HCT116 (cell line): ENCODE measurements at regions not wholly inside any gene's neighbourhood (a gene's known extent, or its start where the extent isn't known, plus 50 kb on each side); places are given as distances from the start of the nearest gene placed in this dataset.

Source experiments
- CEBPB ChIP-seq: IDR thresholded peaks from 2 replicates; pipeline ENCODE4 v1.6.1; 2012; ENCODE audit warnings: low read depth
- EZH2 ChIP-seq: fragments of 200-600 bp; sonication (generic); IDR thresholded peaks from 2 replicates; pipeline ENCODE4 v1.6.1; 2017; ENCODE audit warnings: antibody characterized with exemption, mixed run types
- MAX ChIP-seq: IDR thresholded peaks from 2 replicates; pipeline ENCODE4 v1.6.1; 2012
- POLR2A ChIP-seq: IDR thresholded peaks from 2 replicates; pipeline ENCODE4 v1.7.0; 2011; ENCODE audit warnings: borderline replicate concordance; ENCODE audit not compliant: insufficient read depth, insufficient read length; ENCODE audit errors: extremely low read depth
- YY1 ChIP-seq: IDR thresholded peaks from 2 replicates; pipeline ENCODE4 v1.6.1; 2011; ENCODE audit warnings: low read length, low read depth, moderate library complexity, mild to moderate bottlenecking; ENCODE audit not compliant: insufficient replicate concordance; ENCODE audit errors: extremely low read depth
- TF ChIP-seq, protein P1 (sequence below), 3 experiments: fragments of 200-600 bp in 1 of 3; sonication (generic) in 1 of 3; IDR thresholded peaks in 2 of 3; conservative IDR thresholded peaks in 1 of 3; 2 replicates each; pipeline ENCODE4 v1.5.1; 2012 to 2017; ENCODE audit warnings: low read depth in 2 of 3, low read length in 2 of 3, antibody characterized with exemption in 1 of 3, borderline replicate concordance in 1 of 3, control low read depth in 1 of 3, mild to moderate bottlenecking in 1 of 3, mixed read lengths in 1 of 3, mixed run types in 1 of 3, moderate library complexity in 1 of 3; ENCODE audit not compliant: insufficient read depth in 1 of 3

- TF ChIP-seq, protein P1, sequence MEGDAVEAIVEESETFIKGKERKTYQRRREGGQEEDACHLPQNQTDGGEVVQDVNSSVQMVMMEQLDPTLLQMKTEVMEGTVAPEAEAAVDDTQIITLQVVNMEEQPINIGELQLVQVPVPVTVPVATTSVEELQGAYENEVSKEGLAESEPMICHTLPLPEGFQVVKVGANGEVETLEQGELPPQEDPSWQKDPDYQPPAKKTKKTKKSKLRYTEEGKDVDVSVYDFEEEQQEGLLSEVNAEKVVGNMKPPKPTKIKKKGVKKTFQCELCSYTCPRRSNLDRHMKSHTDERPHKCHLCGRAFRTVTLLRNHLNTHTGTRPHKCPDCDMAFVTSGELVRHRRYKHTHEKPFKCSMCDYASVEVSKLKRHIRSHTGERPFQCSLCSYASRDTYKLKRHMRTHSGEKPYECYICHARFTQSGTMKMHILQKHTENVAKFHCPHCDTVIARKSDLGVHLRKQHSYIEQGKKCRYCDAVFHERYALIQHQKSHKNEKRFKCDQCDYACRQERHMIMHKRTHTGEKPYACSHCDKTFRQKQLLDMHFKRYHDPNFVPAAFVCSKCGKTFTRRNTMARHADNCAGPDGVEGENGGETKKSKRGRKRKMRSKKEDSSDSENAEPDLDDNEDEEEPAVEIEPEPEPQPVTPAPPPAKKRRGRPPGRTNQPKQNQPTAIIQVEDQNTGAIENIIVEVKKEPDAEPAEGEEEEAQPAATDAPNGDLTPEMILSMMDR (IDR thresholded peaks at IDR 0.05 in 2 of 3, conservative IDR thresholded peaks at IDR 0.05 in 1 of 3; ENCODE audit: borderline replicate concordance in 1 of 3, insufficient read depth in 1 of 3, low read depth in 2 of 3, low read length in 2 of 3), result no peak
- TF ChIP-seq POLR2A (no peak), YY1 (no peak), CEBPB (no peak), MAX (no peak), EZH2 (no peak)
Observed at GRCh38 chr21:29436143-29436542, 137.4 kb downstream of the BACH1 start.
